ENCODE measurements at regions not wholly inside any gene's neighbourhood (a gene's known extent, or its start where the extent isn't known, plus 50 kb on each side); places are given as distances from the start of the nearest gene placed in this dataset.

- H3K27me3 ChIP-seq (replicated peaks; ENCODE audit: control insufficient read depth, insufficient read depth, low read length), result no peaks in the 10 kb centered on the region; the same call in 1 of the 2 replicates
- H3K36me3 ChIP-seq (ENCODE audit: control insufficient read depth, insufficient read depth, low read length), result no peaks in the 10 kb centered on the region
- no peak for TF ChIP-seq CTCF (IDR thresholded peaks at IDR 0.05; ENCODE audit: insufficient read depth, low read length, poor library complexity, severe bottlenecking)
- no peak for DNase-seq (ENCODE audit: extremely low read depth, insufficient read length)
- H3K4me3 ChIP-seq (replicated peaks; ENCODE audit: low read depth, low read length), result no peak overlapping the region
Observed at GRCh38 chr12:5246196-5246595, 185.7 kb upstream of the NTF3 start.

DNA sequence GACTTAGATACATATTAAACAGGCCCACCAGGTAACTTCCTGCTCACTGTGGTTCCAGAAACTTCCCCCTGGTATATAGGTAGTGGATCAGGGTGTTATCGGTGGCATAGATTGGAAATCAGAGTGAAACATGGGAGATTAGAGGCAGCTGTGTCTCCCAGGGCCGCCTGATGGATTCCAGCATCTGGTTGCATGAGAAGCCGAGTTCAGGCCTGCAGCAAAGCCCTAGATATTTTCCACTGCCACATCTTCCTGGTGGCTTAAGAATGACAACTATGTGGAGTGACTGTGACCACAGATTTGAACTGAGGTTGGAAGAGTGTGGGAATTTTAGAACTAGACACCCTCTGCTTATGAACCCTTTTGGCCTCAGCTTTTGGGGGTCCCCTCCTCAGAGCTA, 184.8 kb upstream of the NTF3 start:
- no peaks in the 10 kb centered on the region; the same call in 1 of the 2 replicates for H3K27me3 ChIP-seq (replicated peaks; ENCODE audit: control insufficient read depth, insufficient read depth, low read length)
- no peak for TF ChIP-seq CTCF (IDR thresholded peaks at IDR 0.05; ENCODE audit: insufficient read depth, low read length, poor library complexity, severe bottlenecking)
- H3K4me3 ChIP-seq (replicated peaks; ENCODE audit: low read depth, low read length), result no peak overlapping the region
- H3K36me3 ChIP-seq (ENCODE audit: control insufficient read depth, insufficient read depth, low read length), result no peaks in the 10 kb centered on the region
- DNase-seq (ENCODE audit: extremely low read depth, insufficient read length), result no peak

DNA sequence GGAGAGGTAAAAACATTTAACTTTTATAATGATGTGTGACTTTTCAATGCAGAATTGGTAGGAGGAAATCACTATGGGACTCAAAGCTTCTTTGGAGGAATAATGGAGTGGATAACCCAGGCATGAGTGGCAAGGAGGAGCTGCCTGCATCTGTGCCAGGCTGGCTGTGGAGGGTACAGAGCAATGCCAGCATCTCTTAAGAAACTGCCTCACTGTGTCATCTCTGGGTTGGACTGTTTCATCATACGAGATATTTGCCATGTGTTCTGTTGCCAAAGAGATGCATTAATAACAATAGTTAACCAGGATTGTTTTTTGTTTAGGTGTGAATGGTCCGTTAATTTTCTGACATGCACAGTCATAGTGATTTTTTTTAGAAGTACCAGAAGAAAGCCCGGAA, 183.7 kb upstream of the NTF3 start:
- Histone ChIP-seq H3K4me3 (replicated peaks; ENCODE audit: low read depth, low read length) (no peak overlapping the region), H3K36me3 (ENCODE audit: control insufficient read depth, insufficient read depth, low read length) (no peaks in the 10 kb centered on the region)
- no peak for DNase-seq (ENCODE audit: extremely low read depth, insufficient read length)

GRCh38 chr12:5248999-5249526, 182.8 kb upstream of the NTF3 start:
- Histone ChIP-seq H3K27me3 (replicated peaks; ENCODE audit: control insufficient read depth, insufficient read depth, low read length) (no peaks in the 10 kb centered on the region; the same call in 1 of the 2 replicates), H3K4me3 (replicated peaks; ENCODE audit: low read depth, low read length) (no peak overlapping the region), H3K36me3 (ENCODE audit: control insufficient read depth, insufficient read depth, low read length) (no peaks in the 10 kb centered on the region)
- no peak for DNase-seq (ENCODE audit: extremely low read depth, insufficient read length)
- TF ChIP-seq CTCF (IDR thresholded peaks at IDR 0.05; ENCODE audit: insufficient read depth, low read length, poor library complexity, severe bottlenecking), result no peak

More for the DNA sequence above, 183.7 kb upstream of the NTF3 start:
- H3K27me3 ChIP-seq (replicated peaks; ENCODE audit: control insufficient read depth, insufficient read depth, low read length), result no peaks in the 10 kb centered on the region; the same call in 1 of the 2 replicates
- no peak for TF ChIP-seq CTCF (IDR thresholded peaks at IDR 0.05; ENCODE audit: insufficient read depth, low read length, poor library complexity, severe bottlenecking)

GRCh38 chr12:5251092-5251491, 180.8 kb upstream of the NTF3 start:
- DNase-seq (ENCODE audit: extremely low read depth, insufficient read length), result no peak
- H3K27me3 ChIP-seq (replicated peaks; ENCODE audit: control insufficient read depth, insufficient read depth, low read length), result no peaks in the 10 kb centered on the region; the same call in 1 of the 2 replicates
- H3K4me3 ChIP-seq (replicated peaks; ENCODE audit: low read depth, low read length), result no peak overlapping the region
- no peaks in the 10 kb centered on the region for H3K36me3 ChIP-seq (ENCODE audit: control insufficient read depth, insufficient read depth, low read length)
- TF ChIP-seq CTCF (IDR thresholded peaks at IDR 0.05; ENCODE audit: insufficient read depth, low read length, poor library complexity, severe bottlenecking), result no peak

- no peaks in the 10 kb centered on the region for H3K36me3 ChIP-seq (ENCODE audit: control insufficient read depth, insufficient read depth, low read length)
- no peak overlapping the region for H3K4me3 ChIP-seq (replicated peaks; ENCODE audit: low read depth, low read length)
- no peaks in the 10 kb centered on the region; the same call in 1 of the 2 replicates for H3K27me3 ChIP-seq (replicated peaks; ENCODE audit: control insufficient read depth, insufficient read depth, low read length)
- no peak for DNase-seq (ENCODE audit: extremely low read depth, insufficient read length)
- TF ChIP-seq CTCF (IDR thresholded peaks at IDR 0.05; ENCODE audit: insufficient read depth, low read length, poor library complexity, severe bottlenecking), result no peak
Observed at GRCh38 chr12:5251786-5252185, 180.1 kb upstream of the NTF3 start.

Measured in GM06990 (cell line).